Sigmoid colon (tissue), 6 donors: ENCODE measurements at regions not wholly inside any gene's neighbourhood (a gene's known extent, or its start where the extent isn't known, plus 50 kb on each side); places are given as distances from the start of the nearest gene placed in this dataset.

Experiments used
- DNase-seq: peaks from one replicate; pipeline ENCODE4 v3.0.0-alpha.2; 2019
- H3K27ac ChIP-seq, 4 donors: fragments of 200-600 bp; sonication (generic); one replicate each; pipeline ENCODE4 v1.5.1; 2016 to 2019; ENCODE audit warnings: mild to moderate bottlenecking in 1 of 4
- H3K27me3 ChIP-seq, 3 donors: fragments of 200-600 bp; sonication (generic); one replicate each; pipeline ENCODE4 v1.5.1; 2019; ENCODE audit warnings: mild to moderate bottlenecking in 1 of 3
- H3K36me3 ChIP-seq, 4 donors: fragments of 200-600 bp; sonication (generic); one replicate each; pipeline ENCODE4 v1.5.1; 2016 to 2019
- H3K4me1 ChIP-seq, 4 donors: fragments of 200-600 bp; sonication (generic); one replicate each; pipeline ENCODE4 v1.5.1; 2017 to 2019
- H3K4me3 ChIP-seq, 4 donors: fragments of 200-600 bp; sonication (generic); one replicate each; pipeline ENCODE4 v1.5.1; 2017 to 2019; ENCODE audit warnings: mild to moderate bottlenecking in 2 of 4, moderate library complexity in 1 of 4
- H3K9me3 ChIP-seq, 4 donors: fragments of 200-600 bp in 3 of 4; sonication (generic) in 3 of 4; one replicate each; pipeline versions ENCODE4 v1.5.1 to v1.6.1; 2013 to 2019
- CTCF ChIP-seq, 4 experiments: fragments of 450-650 bp in 3 of 4; fragments of 200-600 bp in 1 of 4; IDR thresholded peaks; one replicate each; pipeline ENCODE4 v1.5.1; 2016 to 2019; ENCODE audit warnings: antibody characterized with exemption in 4 of 4, mild to moderate bottlenecking in 3 of 4, moderate library complexity in 2 of 4
- EP300 ChIP-seq, 4 donors: sonication (generic); formaldehyde crosslinking; IDR thresholded peaks; one replicate each; pipeline ENCODE4 v1.6.1; 2017; ENCODE audit warnings: antibody characterized with exemption in 4 of 4
- POLR2A ChIP-seq, 2 donors: fragments of 450-650 bp; IDR thresholded peaks; one replicate each; pipeline ENCODE4 v1.6.1; 2016; ENCODE audit warnings: antibody characterized with exemption in 2 of 2, mild to moderate bottlenecking in 2 of 2, moderate library complexity in 2 of 2
- POLR2AphosphoS5 ChIP-seq, 4 donors: sonication (generic); formaldehyde crosslinking; IDR thresholded peaks; one replicate each; pipeline ENCODE4 v1.6.1; 2017; ENCODE audit warnings: antibody characterized with exemption in 4 of 4
- WGBS, 2 donors: extraction: QIAGEN DNeasy Blood & Tissue Kit; methylation state at CpG; one replicate each; pipeline ENCODE4 v1.1.7; 2013; 5-methylcytosine and 5-hydroxymethylcytosine counted together
- intact Hi-C: fragments of 100-400 bp; cut with DNase I; formaldehyde crosslinking; loops from one replicate; pipeline ENCODE4 v1.15.1; 2023
- donor health status: healthy with polysubstance abuse.
- donor health status: healthy.

DNA sequence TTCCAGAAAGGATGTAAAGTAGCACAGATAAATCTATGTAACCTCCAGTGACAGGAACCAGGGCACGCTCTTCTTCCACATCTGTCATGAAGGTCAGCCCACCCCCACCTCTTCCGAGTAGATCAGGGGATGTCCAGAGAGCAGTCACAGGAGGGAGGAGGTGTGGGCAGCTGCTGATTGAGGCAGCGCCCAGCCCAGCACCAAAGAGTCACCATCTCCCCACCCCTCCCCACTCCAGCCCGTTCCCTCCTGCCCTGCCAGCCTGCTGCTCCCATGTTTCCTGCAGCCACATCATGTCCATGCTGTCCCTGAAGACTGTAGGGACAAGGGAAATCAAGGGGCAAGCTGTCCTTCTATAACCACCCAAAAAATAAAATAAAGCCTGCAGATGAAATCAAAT is 269.8 kb downstream of the BCL11A start:
- H3K9me3 ChIP-seq: no peaks in the 10 kb centered on the region
- intact Hi-C loops: no loop called here
- no peak overlapping the region for H3K4me3 ChIP-seq
- no peaks in the 10 kb centered on the region for H3K27me3 ChIP-seq
- 80 to 81% methylated on average over 4 of the region's 4 CpGs for WGBS, 2 donors
- H3K4me1 ChIP-seq: no peaks in the 10 kb centered on the region
- no peak for DNase-seq
- no peak for TF ChIP-seq POLR2AphosphoS5 (IDR thresholded peaks at IDR 0.05)
- TF ChIP-seq EP300 (IDR thresholded peaks at IDR 0.05): no peak
- TF ChIP-seq CTCF (IDR thresholded peaks at IDR 0.05): no peak
- no peak for TF ChIP-seq POLR2A (IDR thresholded peaks at IDR 0.05)
- H3K36me3 ChIP-seq: no peaks in the 10 kb centered on the region
- no peak overlapping the region for H3K27ac ChIP-seq

GRCh38 chr2:60282886-60283285 is 270.6 kb downstream of the BCL11A start:
- H3K36me3 ChIP-seq: no peaks in the 10 kb centered on the region
- no peaks in the 10 kb centered on the region for H3K9me3 ChIP-seq
- no peak for TF ChIP-seq CTCF (IDR thresholded peaks at IDR 0.05)
- TF ChIP-seq POLR2A (IDR thresholded peaks at IDR 0.05): no peak
- no peak for TF ChIP-seq POLR2AphosphoS5 (IDR thresholded peaks at IDR 0.05)
- TF ChIP-seq EP300 (IDR thresholded peaks at IDR 0.05): no peak
- H3K4me3 ChIP-seq: no peak overlapping the region
- no peaks in the 10 kb centered on the region for H3K27me3 ChIP-seq
- H3K4me1 ChIP-seq: no peaks in the 10 kb centered on the region
- no peak overlapping the region for H3K27ac ChIP-seq
- no peak for DNase-seq
- intact Hi-C loops: no loop called here

- Histone ChIP-seq H3K4me1 (no peaks in the 10 kb centered on the region), H3K9me3 (no peaks in the 10 kb centered on the region), H3K27me3 (no peaks in the 10 kb centered on the region), H3K36me3 (no peaks in the 10 kb centered on the region), H3K4me3 (no peak overlapping the region), H3K27ac (no peak overlapping the region)
- 77 to 85% methylated on average over 5 of the region's 5 CpGs for WGBS, 2 donors
- intact Hi-C loops: no loop called here
- TF ChIP-seq CTCF (IDR thresholded peaks at IDR 0.05): no peak
- DNase-seq: no peak
These were observed 271.7 kb downstream of the BCL11A start for GRCh38 chr2:60281730-60282129.

- Histone ChIP-seq H3K4me3 (no peak overlapping the region), H3K36me3 (no peaks in the 10 kb centered on the region), H3K9me3 (peaks cover 0 to under 1% (median 0%) of the 10 kb centered on the region in 4 donors), H3K27ac (no peak overlapping the region), H3K27me3 (no peaks in the 10 kb centered on the region), H3K4me1 (no peaks in the 10 kb centered on the region)
- 91 to 92% methylated on average over 3 of the region's 3 CpGs for WGBS, 2 donors
- intact Hi-C loops: no loop called here
- TF ChIP-seq CTCF (IDR thresholded peaks at IDR 0.05): no peak
- DNase-seq: no peak
These were observed 273.2 kb downstream of the BCL11A start for GRCh38 chr2:60280238-60280637.

DNA sequence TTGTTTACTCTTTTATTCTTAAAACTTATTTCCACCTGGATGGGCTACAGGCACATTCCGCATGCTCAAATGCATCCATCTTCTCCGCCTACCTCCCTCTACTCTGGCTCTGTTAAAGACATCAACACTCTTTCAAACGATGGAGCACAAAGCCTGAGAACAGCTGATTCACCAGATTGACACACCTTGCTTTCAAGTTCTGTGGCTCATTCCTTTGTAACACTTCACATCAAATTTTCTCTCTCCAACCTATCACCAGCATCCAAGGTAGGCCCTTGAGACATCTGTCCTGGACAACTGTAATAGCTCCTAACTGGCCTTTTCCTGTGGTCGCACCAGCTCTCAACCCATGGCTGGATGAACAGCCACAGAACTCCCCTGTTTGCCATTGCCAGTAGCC is 274.5 kb downstream of the BCL11A start:
- no peaks in the 10 kb centered on the region for H3K27me3 ChIP-seq
- DNase-seq: no peak

More for the DNA sequence above, 274.5 kb downstream of the BCL11A start:
- Histone ChIP-seq H3K9me3 (peaks cover 0 to 7% (median 1%) of the 10 kb centered on the region in 4 donors), H3K4me1 (no peaks in the 10 kb centered on the region), H3K36me3 (no peaks in the 10 kb centered on the region), H3K27ac (no peak overlapping the region), H3K4me3 (no peak overlapping the region)
- TF ChIP-seq POLR2A (IDR thresholded peaks at IDR 0.05): no peak
- no peak for TF ChIP-seq POLR2AphosphoS5 (IDR thresholded peaks at IDR 0.05)
- TF ChIP-seq CTCF (IDR thresholded peaks at IDR 0.05): no peak
- TF ChIP-seq EP300 (IDR thresholded peaks at IDR 0.05): no peak
- intact Hi-C loops: no loop called here
- WGBS, 2 donors: 90 to 92% methylated on average over 4 of the region's 4 CpGs
